Trophoblast cell (in vitro differentiated cells and primary cell): ENCODE measurements at regions not wholly inside any gene's neighbourhood (a gene's known extent, or its start where the extent isn't known, plus 50 kb on each side); places are given as distances from the start of the nearest gene placed in this dataset.

Experiments
- DNase-seq, 2 donors: peaks; one replicate each; pipeline ENCODE4 v3.0.0-alpha.2; 2016
- H2AFZ ChIP-seq: 2 replicates; pipeline ENCODE4 v1.6.1; 2013; ENCODE audit warnings: low read length, moderate library complexity, mild to moderate bottlenecking; ENCODE audit not compliant: insufficient read depth, poor library complexity
- H2AK5ac ChIP-seq: 2 replicates; pipeline ENCODE4 v1.6.1; 2013; ENCODE audit warnings: mild to moderate bottlenecking, low read length
- H2BK120ac ChIP-seq: 2 replicates; pipeline ENCODE4 v1.6.1; 2013; ENCODE audit warnings: low read length, mild to moderate bottlenecking, moderate library complexity; ENCODE audit not compliant: insufficient read depth, poor library complexity
- H2BK12ac ChIP-seq: 2 replicates; pipeline ENCODE4 v1.6.1; 2013; ENCODE audit warnings: mild to moderate bottlenecking, low read length, moderate library complexity
- H2BK5ac ChIP-seq: 2 replicates; pipeline ENCODE4 v1.6.1; 2013; ENCODE audit warnings: low read length, low read depth, moderate library complexity, mild to moderate bottlenecking; ENCODE audit not compliant: poor library complexity
- H3K14ac ChIP-seq: 2 replicates; pipeline ENCODE4 v1.6.1; 2013; ENCODE audit warnings: mild to moderate bottlenecking, low read length
- H3K18ac ChIP-seq: 2 replicates; pipeline ENCODE4 v1.6.1; 2013; ENCODE audit warnings: mild to moderate bottlenecking, low read length
- H3K23ac ChIP-seq: 2 replicates; pipeline ENCODE4 v1.6.1; 2013; ENCODE audit warnings: low read length
- H3K27ac ChIP-seq: 2 replicates; pipeline ENCODE4 v1.5.1; 2013; ENCODE audit warnings: low read depth, mild to moderate bottlenecking, inconsistent platforms, low read length, moderate library complexity
- H3K27me3 ChIP-seq: 2 replicates; pipeline ENCODE4 v1.6.1; 2013; ENCODE audit warnings: inconsistent platforms, mild to moderate bottlenecking, low read length, moderate library complexity; ENCODE audit not compliant: insufficient read depth
- H3K36me3 ChIP-seq, 2 experiments: 1 replicate in 1 of 2; 2 replicates in 1 of 2; pipeline ENCODE4 v1.6.1; 2013; ENCODE audit warnings: low read length in 2 of 2, mild to moderate bottlenecking in 2 of 2, moderate library complexity in 1 of 2; ENCODE audit not compliant: insufficient read depth in 2 of 2, control insufficient read depth in 1 of 2
- H3K4ac ChIP-seq: 2 replicates; pipeline ENCODE4 v1.6.1; 2013; ENCODE audit warnings: low read depth, mild to moderate bottlenecking, low read length, moderate library complexity
- H3K4me1 ChIP-seq, 2 experiments: 1 replicate in 1 of 2; 2 replicates in 1 of 2; pipeline ENCODE4 v1.6.1; 2013; ENCODE audit warnings: low read length in 2 of 2, mild to moderate bottlenecking in 2 of 2, moderate library complexity in 1 of 2; ENCODE audit not compliant: insufficient read depth in 2 of 2, control insufficient read depth in 1 of 2
- H3K4me2 ChIP-seq: 2 replicates; pipeline ENCODE4 v1.6.1; 2013; ENCODE audit warnings: inconsistent platforms, mild to moderate bottlenecking, low read length, moderate library complexity
- H3K4me3 ChIP-seq: 2 replicates; pipeline ENCODE4 v1.5.1; 2013; ENCODE audit warnings: mild to moderate bottlenecking, low read depth, low read length, inconsistent platforms
- H3K79me1 ChIP-seq: one replicate; pipeline ENCODE4 v1.6.1; 2013; ENCODE audit warnings: low read length
- H3K79me2 ChIP-seq: 2 replicates; pipeline ENCODE4 v1.6.1; 2013; ENCODE audit warnings: low read length, mild to moderate bottlenecking; ENCODE audit not compliant: control insufficient read depth, insufficient read depth, poor library complexity
- H3K9ac ChIP-seq: 2 replicates; pipeline ENCODE4 v1.6.1; 2013; ENCODE audit warnings: mild to moderate bottlenecking, low read length
- H3K9me3 ChIP-seq: 2 replicates; pipeline ENCODE4 v1.6.1; 2013; ENCODE audit warnings: low read depth, mild to moderate bottlenecking, control low read depth, inconsistent platforms, low read length; ENCODE audit not compliant: insufficient read depth
- H4K12ac ChIP-seq: 2 replicates; pipeline ENCODE4 v1.6.1; 2013; ENCODE audit warnings: low read depth, mild to moderate bottlenecking, low read length, moderate library complexity
- H4K8ac ChIP-seq: 2 replicates; pipeline ENCODE4 v1.6.1; 2013; ENCODE audit warnings: low read depth, mild to moderate bottlenecking, low read length, moderate library complexity
- H4K91ac ChIP-seq: one replicate; pipeline ENCODE4 v1.6.1; 2013; ENCODE audit warnings: low read depth, mild to moderate bottlenecking, low read length, moderate library complexity
- WGBS: extraction: QIAGEN DNeasy Blood & Tissue Kit; methylation state at CpG from one replicate; pipeline ENCODE4 v1.1.7; 2013; ENCODE audit warnings: missing lambda C conversion rate; ENCODE audit not compliant: insufficient read length, insufficient coverage; ENCODE audit errors: extremely low coverage; 5-methylcytosine and 5-hydroxymethylcytosine counted together

DNA sequence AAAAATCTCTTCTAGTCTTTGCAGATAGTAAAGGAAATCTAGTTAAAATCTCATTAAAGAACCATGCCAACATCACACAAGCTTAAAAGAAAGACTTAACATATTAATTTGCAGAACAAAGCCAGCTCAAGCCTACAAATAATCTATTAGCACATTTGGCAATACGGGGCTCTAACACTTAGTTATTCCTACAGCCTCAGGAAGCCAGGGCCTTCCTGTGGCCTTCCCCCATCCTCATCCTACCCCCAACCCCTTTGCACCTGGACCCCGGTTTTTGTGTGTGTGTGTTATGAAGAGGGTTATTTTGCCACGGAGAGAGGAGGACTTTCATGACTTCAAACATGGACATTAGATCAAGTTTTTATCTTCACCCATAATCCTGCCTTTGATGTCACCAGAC, 64.6 kb downstream of the FOXB2 start:
- H3K23ac ChIP-seq, result no peak overlapping the region
- no peak overlapping the region for H2BK120ac ChIP-seq
- no peaks in the 10 kb centered on the region for H3K79me1 ChIP-seq
- no peak overlapping the region for H2BK12ac ChIP-seq
- no peaks in the 10 kb centered on the region for H3K27me3 ChIP-seq
- no peak overlapping the region for H3K4ac ChIP-seq
- no peak overlapping the region for H3K9ac ChIP-seq
- H3K18ac ChIP-seq, result no peak overlapping the region
- no peak overlapping the region for H4K91ac ChIP-seq
- no peak overlapping the region for H3K4me2 ChIP-seq
- no peak overlapping the region for H4K8ac ChIP-seq
- no peak for DNase-seq
- no peak overlapping the region for H3K4me3 ChIP-seq
- no peak overlapping the region for H3K14ac ChIP-seq
- no peak overlapping the region for H2BK5ac ChIP-seq
- H3K79me2 ChIP-seq, result no peaks in the 10 kb centered on the region
- H3K4me1 ChIP-seq, result peaks cover 0 to 1% of the 10 kb centered on the region in 2 experiments
- no peak overlapping the region for H3K27ac ChIP-seq
- no peaks in the 10 kb centered on the region for H3K9me3 ChIP-seq
- no peak overlapping the region for H2AFZ ChIP-seq
- H3K36me3 ChIP-seq, result no peaks in the 10 kb centered on the region
- no peak overlapping the region for H4K12ac ChIP-seq
- H2AK5ac ChIP-seq, result no peak overlapping the region
- no CpG with 5 or more reads among the region's 3 CpGs for WGBS

DNA sequence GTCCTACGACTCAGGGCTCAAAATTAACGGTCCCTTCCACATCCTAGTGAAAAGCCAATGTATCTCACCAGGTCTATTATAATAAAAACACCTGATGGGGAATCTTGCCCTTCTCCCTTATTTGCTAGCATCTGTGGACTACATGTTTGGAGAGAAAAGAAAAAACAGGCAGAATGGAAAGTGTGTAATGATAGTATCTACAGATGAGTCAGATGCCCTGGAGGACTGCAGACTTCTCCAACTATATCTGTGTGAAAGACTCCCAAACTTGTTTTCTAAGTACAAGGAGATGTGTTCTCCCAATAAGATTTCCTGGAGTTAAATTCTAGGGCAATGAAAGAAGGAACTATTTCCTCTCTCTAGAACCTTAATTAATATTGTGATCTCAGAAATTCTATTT, 66.0 kb downstream of the FOXB2 start:
- H3K79me2 ChIP-seq, result no peaks in the 10 kb centered on the region
- no peak overlapping the region for H2BK120ac ChIP-seq
- DNase-seq, result peak; percentile 27 to 58
- H3K9ac ChIP-seq, result no peak overlapping the region
- no peak overlapping the region for H2BK12ac ChIP-seq
- H2AFZ ChIP-seq, result no peak overlapping the region
- no peak overlapping the region for H3K14ac ChIP-seq
- H2BK5ac ChIP-seq, result no peak overlapping the region
- H3K27me3 ChIP-seq, result no peaks in the 10 kb centered on the region
- no peak overlapping the region for H3K4ac ChIP-seq
- no peak overlapping the region for H3K4me2 ChIP-seq
- no peak overlapping the region for H4K8ac ChIP-seq
- H3K36me3 ChIP-seq, result no peaks in the 10 kb centered on the region
- H2AK5ac ChIP-seq, result no peak overlapping the region
- H4K91ac ChIP-seq, result no peak overlapping the region
- H3K79me1 ChIP-seq, result no peaks in the 10 kb centered on the region
- H3K18ac ChIP-seq, result no peak overlapping the region
- WGBS, result no CpG with 5 or more reads among the region's 2 CpGs
- no peak overlapping the region for H3K4me3 ChIP-seq
- no peak overlapping the region for H3K23ac ChIP-seq
- H4K12ac ChIP-seq, result no peak overlapping the region
- no peaks in the 10 kb centered on the region for H3K9me3 ChIP-seq
- H3K4me1 ChIP-seq, result peaks cover 0 to 1% of the 10 kb centered on the region in 2 experiments
- H3K27ac ChIP-seq, result no peak overlapping the region

DNA sequence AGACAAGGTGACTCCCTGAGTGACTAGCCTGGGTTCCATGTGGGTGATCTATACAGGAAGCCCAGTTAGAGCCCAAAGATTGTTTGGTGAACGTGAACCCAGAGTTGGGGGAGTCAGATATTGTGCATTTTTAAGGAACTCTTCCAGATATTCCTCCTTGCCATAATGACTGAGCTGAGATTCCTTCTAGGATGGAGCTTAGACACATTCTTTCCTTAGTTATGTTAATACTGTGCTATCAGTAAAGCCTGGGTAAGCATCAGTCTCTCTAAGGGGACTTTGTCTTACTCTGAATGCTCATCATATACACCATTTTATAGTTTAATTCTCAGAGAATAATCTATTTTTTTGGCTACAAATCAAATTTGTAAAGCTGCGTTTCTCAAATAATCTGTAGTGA, 68.1 kb downstream of the FOXB2 start:
- WGBS, result no CpG with 5 or more reads among the region's 2 CpGs
- Histone ChIP-seq H3K4me1 (peaks cover 0 to 1% of the 10 kb centered on the region in 2 experiments), H2BK5ac (no peak overlapping the region), H3K9me3 (no peaks in the 10 kb centered on the region), H3K79me1 (no peaks in the 10 kb centered on the region), H3K23ac (no peak overlapping the region), H3K9ac (no peak overlapping the region), H3K79me2 (no peaks in the 10 kb centered on the region), H2AK5ac (no peak overlapping the region), H3K18ac (no peak overlapping the region), H3K36me3 (no peaks in the 10 kb centered on the region), H2AFZ (no peak overlapping the region), H3K27ac (no peak overlapping the region), H3K4ac (no peak overlapping the region), H4K8ac (no peak overlapping the region), H3K14ac (no peak overlapping the region), H3K4me2 (no peak overlapping the region), H2BK120ac (no peak overlapping the region), H3K27me3 (no peaks in the 10 kb centered on the region), H4K12ac (no peak overlapping the region), H4K91ac (no peak overlapping the region), H3K4me3 (no peak overlapping the region), H2BK12ac (no peak overlapping the region)
- DNase-seq, result no peak

DNA sequence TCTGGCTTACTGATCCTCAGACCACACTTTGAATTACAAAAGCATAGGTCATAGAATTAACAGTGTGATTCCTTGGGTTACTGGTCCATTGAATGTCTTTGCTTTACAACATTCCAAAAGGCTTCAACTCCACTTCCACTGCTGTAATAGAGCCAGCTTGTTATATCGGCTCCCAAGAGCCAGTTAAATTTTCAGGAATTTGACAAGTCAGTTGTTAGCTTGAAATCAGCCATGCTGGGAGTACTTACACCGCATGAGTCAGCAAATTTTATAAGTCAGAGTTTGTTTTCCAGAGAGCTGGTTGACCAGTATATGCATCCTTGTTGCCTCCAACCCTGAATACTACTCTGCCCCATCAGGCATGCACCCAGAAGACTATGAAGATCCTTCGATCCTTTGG, 73.1 kb downstream of the FOXB2 start:
- H3K4me1 ChIP-seq, result no peaks in the 10 kb centered on the region
- H2BK5ac ChIP-seq, result no peak overlapping the region
- H3K9ac ChIP-seq, result no peak overlapping the region
- no peak overlapping the region for H3K14ac ChIP-seq
- H3K4me2 ChIP-seq, result no peak overlapping the region
- H2BK120ac ChIP-seq, result no peak overlapping the region
- no peak overlapping the region for H3K4ac ChIP-seq
- no peaks in the 10 kb centered on the region for H3K79me1 ChIP-seq
- no peak overlapping the region for H2BK12ac ChIP-seq
- H4K91ac ChIP-seq, result no peak overlapping the region
- H3K27me3 ChIP-seq, result no peaks in the 10 kb centered on the region
- H4K8ac ChIP-seq, result no peak overlapping the region
- H2AFZ ChIP-seq, result no peak overlapping the region
- no peak overlapping the region for H3K4me3 ChIP-seq
- WGBS, result no CpG with 5 or more reads among the region's 3 CpGs
- DNase-seq, result no peak
- no peak overlapping the region for H3K27ac ChIP-seq
- no peak overlapping the region for H3K23ac ChIP-seq
- no peaks in the 10 kb centered on the region for H3K9me3 ChIP-seq
- H3K36me3 ChIP-seq, result no peaks in the 10 kb centered on the region
- no peaks in the 10 kb centered on the region for H3K79me2 ChIP-seq
- no peak overlapping the region for H4K12ac ChIP-seq
- H2AK5ac ChIP-seq, result no peak overlapping the region
- no peak overlapping the region for H3K18ac ChIP-seq
